ENCODE measurements at regions not wholly inside any gene's neighbourhood (a gene's known extent, or its start where the extent isn't known, plus 50 kb on each side); places are given as distances from the start of the nearest gene placed in this dataset.
"Not testable (repeated sequence)": the region's sequence is repeated elsewhere in the genome, so short reads cannot be mapped to it uniquely, and the experiment has no call there.

DNA sequence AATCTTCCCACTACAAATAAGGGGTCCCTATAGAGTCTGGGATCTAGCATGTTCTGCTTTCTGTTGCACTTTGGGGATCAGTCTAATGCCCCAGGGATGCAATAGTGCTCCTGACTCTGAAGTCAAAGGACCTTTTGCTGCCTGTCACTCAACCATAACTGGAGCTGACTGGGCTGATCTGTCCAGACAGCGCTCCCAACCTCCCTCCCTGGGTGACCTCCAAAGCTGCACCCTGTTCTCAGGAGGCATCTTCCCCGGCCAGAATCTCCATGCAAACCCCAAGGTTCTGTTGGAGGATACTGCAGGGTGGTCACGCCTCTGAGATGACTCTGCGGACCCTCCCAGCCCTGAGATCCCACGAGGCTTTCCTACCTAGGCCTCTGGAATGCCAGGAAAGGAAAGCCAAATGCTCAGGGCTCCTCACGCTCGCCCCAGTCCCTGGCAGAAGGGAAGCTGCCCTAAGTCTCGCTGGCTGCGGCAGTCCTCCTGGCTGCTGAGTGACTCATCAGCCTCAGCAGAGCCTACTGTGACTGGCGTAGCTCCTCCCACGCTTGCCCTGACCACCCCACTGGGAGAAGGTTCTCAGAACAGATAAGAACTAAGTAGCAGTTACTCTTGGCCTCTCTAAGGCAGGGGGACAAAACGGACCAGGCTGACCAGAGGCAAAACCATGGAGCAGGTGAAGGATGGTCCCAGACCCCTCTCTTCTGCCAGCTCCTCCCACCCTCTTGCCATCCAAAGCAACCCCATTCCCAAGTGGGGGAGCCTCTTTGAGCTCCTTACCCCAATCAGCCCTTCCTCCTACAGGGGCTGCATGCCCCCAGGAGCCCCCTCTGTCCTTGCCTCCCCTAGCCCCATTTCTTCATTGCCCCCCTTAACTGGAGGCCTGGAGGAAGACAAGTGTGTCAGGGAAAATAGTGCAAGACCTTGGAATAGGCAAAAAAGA, 124.1 kb upstream of the TNRC6C start:
- no peaks in the 10 kb centered on the region for H3K9me3 ChIP-seq (ENCODE audit: insufficient read depth, low read length)
- H3K4me1 ChIP-seq (ENCODE audit: low read length) = peaks cover 9% of the 10 kb centered on the region
- H3K36me3 ChIP-seq (replicated peaks; ENCODE audit: low read depth, low read length) = no peaks in the 10 kb centered on the region
- no peak overlapping the region for H3K27ac ChIP-seq (ENCODE audit: low read length)
- TF ChIP-seq, protein P1, sequence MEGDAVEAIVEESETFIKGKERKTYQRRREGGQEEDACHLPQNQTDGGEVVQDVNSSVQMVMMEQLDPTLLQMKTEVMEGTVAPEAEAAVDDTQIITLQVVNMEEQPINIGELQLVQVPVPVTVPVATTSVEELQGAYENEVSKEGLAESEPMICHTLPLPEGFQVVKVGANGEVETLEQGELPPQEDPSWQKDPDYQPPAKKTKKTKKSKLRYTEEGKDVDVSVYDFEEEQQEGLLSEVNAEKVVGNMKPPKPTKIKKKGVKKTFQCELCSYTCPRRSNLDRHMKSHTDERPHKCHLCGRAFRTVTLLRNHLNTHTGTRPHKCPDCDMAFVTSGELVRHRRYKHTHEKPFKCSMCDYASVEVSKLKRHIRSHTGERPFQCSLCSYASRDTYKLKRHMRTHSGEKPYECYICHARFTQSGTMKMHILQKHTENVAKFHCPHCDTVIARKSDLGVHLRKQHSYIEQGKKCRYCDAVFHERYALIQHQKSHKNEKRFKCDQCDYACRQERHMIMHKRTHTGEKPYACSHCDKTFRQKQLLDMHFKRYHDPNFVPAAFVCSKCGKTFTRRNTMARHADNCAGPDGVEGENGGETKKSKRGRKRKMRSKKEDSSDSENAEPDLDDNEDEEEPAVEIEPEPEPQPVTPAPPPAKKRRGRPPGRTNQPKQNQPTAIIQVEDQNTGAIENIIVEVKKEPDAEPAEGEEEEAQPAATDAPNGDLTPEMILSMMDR (IDR thresholded peaks at IDR 0.05; ENCODE audit: low read depth, low read length) = no peak
- no peak for TF ChIP-seq EZH2phosphoT487 (IDR thresholded peaks at IDR 0.05; ENCODE audit: low read depth)
- H3K27me3 ChIP-seq (ENCODE audit: low read depth, low read length) = peaks cover 29% of the 10 kb centered on the region
- H2AFZ ChIP-seq (ENCODE audit: low read depth, low read length) = no peak overlapping the region
- H3K79me2 ChIP-seq (ENCODE audit: low read length) = no peaks in the 10 kb centered on the region
- peak overlapping the region; percentile 14; the same call in 1 of the 2 replicates for H3K4me2 ChIP-seq (ENCODE audit: low read length)
- H3K4me3 ChIP-seq (ENCODE audit: low read length) = no peak overlapping the region
- H4K20me1 ChIP-seq (ENCODE audit: insufficient read depth, low read length) = no peaks in the 10 kb centered on the region
- no peak overlapping the region for H3K9ac ChIP-seq (ENCODE audit: low read length)

DNA sequence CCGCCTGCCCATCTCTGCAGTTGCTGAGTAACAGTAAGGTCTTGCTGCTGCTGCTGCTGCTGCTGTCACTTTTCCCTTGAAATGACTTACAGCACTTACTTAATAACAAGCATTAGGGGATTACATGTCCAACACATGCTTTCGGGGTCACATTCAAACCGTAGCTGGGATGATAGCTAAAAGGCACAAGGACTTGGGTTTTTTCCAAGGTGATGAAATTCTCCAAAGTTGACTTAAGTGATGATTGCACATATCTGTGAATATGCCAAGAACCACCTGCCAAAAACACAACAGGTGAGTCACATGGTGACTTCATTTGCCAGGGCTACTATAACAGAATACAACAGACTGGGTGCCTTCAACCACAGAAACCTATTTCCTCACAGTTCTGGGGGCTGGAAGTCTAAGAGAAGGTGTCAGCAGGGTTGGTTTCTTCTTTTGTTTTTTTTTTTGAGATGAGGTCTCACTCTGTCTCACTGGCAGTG, 121.9 kb upstream of the TNRC6C start:
- H3K27me3 ChIP-seq (ENCODE audit: low read depth, low read length) = peaks cover 48% of the 10 kb centered on the region
- H4K20me1 ChIP-seq (ENCODE audit: insufficient read depth, low read length) = no peaks in the 10 kb centered on the region
- no peak overlapping the region for H3K4me2 ChIP-seq (ENCODE audit: low read length)
- no peak overlapping the region for H2AFZ ChIP-seq (ENCODE audit: low read depth, low read length)
- H3K27ac ChIP-seq (ENCODE audit: low read length) = no peak overlapping the region
- no peak overlapping the region for H3K9ac ChIP-seq (ENCODE audit: low read length)
- H3K79me2 ChIP-seq (ENCODE audit: low read length) = no peaks in the 10 kb centered on the region
- no peaks in the 10 kb centered on the region for H3K36me3 ChIP-seq (replicated peaks; ENCODE audit: low read depth, low read length)
- H3K4me3 ChIP-seq (ENCODE audit: low read length) = no peak overlapping the region
- TF ChIP-seq, protein P1 (IDR thresholded peaks at IDR 0.05; ENCODE audit: low read depth, low read length) = no peak
- no peak for TF ChIP-seq EZH2phosphoT487 (IDR thresholded peaks at IDR 0.05; ENCODE audit: low read depth)
- no peaks in the 10 kb centered on the region for H3K9me3 ChIP-seq (ENCODE audit: insufficient read depth, low read length)
- peaks cover 9% of the 10 kb centered on the region for H3K4me1 ChIP-seq (ENCODE audit: low read length)

DNA sequence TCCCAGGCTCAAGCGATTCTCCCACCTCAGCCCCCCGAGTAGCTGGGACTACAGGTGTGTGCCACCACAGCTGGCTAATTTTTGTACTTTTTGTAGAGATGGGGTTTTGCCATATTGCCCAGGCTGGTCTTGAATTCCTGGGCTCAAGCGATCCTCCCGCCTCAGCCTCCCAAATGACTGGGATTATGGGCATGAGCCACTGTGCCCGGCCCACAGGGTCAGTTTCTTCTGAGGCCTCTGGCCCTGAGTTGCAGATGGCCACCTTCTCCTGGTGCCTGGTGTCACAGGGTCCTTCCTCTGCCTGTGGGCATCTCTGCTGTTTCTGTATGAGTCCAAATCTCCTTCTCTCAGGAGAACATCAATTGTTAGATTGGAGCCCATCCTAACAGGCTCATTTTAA, 121.4 kb upstream of the TNRC6C start:
- not testable (repeated sequence) for H3K27ac ChIP-seq (ENCODE audit: low read length); H3K4me1 ChIP-seq (ENCODE audit: low read length); H4K20me1 ChIP-seq (ENCODE audit: insufficient read depth, low read length); H3K36me3 ChIP-seq (replicated peaks; ENCODE audit: low read depth, low read length); H3K4me3 ChIP-seq (ENCODE audit: low read length); H3K9ac ChIP-seq (ENCODE audit: low read length); H2AFZ ChIP-seq (ENCODE audit: low read depth, low read length); H3K4me2 ChIP-seq (ENCODE audit: low read length); H3K9me3 ChIP-seq (ENCODE audit: insufficient read depth, low read length); H3K79me2 ChIP-seq (ENCODE audit: low read length)
- peaks cover 50% of the 10 kb centered on the region for H3K27me3 ChIP-seq (ENCODE audit: low read depth, low read length)

DNA sequence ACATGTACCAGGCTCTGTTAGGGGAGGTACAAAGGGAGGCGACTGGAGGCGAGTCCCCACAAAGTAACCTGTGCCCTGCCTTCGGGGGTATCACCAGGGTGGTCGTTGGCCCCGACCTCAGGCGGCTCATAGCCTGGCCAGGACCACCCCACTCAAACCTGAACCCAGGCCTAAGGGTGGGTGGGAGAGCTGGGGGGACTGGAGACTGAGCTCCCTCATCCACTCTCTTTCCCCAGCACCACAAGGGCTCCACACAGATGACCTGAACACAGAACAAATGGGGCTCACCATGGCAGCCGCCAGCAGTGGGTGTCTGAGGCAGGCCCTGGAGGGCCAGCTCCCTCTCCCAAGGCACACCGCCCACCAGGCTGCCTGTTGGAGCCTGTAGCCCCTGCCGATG, 120.6 kb upstream of the TNRC6C start:
- Histone ChIP-seq H3K4me3 (ENCODE audit: low read length) (no peak overlapping the region), H3K79me2 (ENCODE audit: low read length) (no peaks in the 10 kb centered on the region), H3K4me2 (ENCODE audit: low read length) (no peak overlapping the region), H4K20me1 (ENCODE audit: insufficient read depth, low read length) (no peaks in the 10 kb centered on the region), H3K36me3 (replicated peaks; ENCODE audit: low read depth, low read length) (no peaks in the 10 kb centered on the region), H2AFZ (ENCODE audit: low read depth, low read length) (no peak overlapping the region), H3K4me1 (ENCODE audit: low read length) (peaks cover 9% of the 10 kb centered on the region), H3K27me3 (ENCODE audit: low read depth, low read length) (peaks cover 58% of the 10 kb centered on the region), H3K27ac (ENCODE audit: low read length) (no peak overlapping the region), H3K9me3 (ENCODE audit: insufficient read depth, low read length) (no peaks in the 10 kb centered on the region), H3K9ac (ENCODE audit: low read length) (no peak overlapping the region)
- TF ChIP-seq EZH2phosphoT487 (IDR thresholded peaks at IDR 0.05; ENCODE audit: low read depth) = no peak
- TF ChIP-seq, protein P1 (IDR thresholded peaks at IDR 0.05; ENCODE audit: low read depth, low read length) = no peak

Data from OCI-LY3 (cell line).